ENCODE measurements at regions not wholly inside any gene's neighbourhood (a gene's known extent, or its start where the extent isn't known, plus 50 kb on each side); places are given as distances from the start of the nearest gene placed in this dataset.

DNA sequence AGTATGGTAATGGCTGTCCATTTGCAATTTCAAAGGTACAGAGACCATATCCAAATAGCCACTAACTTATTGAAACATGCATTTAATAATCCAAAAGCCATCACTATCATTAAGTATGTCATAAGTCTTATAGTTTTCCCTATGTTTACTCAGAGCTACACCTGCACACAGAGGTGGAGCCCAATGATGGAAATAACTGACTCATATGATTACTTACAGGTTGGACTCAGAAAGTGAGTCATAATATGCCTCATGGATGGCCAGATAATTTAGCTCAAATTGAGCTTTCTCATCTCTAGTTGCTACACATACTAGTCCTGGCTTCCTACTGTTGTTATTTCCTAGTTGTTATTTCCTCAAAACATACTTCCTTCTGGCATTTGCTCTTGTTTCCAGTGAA is 104.4 kb upstream of the KHDRBS2 start:
- intact Hi-C loops (cut with DNase I; ENCODE audit: low total_unique reads), result no loop called here

DNA sequence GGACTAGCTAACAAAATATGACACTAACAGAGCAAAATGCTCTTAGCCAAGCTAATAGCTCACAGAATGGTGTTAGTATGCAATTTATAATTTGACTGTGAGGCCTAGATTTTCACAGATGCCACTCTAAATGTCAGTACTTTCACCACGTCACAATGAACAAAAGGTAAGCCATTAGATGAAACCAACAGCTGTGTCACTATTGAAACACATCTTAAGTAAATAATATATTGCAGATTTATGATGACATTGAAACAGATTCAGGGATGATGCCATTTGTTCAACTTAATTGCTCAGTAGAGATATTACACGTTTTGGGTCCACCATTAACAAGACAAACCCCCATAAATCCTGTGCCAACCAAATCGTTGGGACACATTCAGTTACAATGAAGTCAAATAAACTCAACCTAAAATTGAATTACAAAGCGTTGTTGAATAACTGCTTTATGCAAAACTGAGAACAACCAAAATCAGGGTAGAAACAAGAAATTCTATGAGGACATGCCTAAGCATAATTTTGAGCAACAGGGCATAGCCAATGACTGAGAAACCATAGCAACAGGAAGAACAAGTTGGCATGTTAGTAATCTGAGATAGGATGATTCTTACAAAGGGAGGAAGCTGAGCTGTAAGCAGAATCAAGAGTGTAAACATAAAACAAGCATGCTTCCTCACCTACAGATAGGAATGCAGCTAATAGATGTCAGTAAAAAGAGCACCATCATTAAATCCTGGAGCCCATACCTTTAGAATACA is 85.6 kb upstream of the KHDRBS2 start:
- no peaks in the 10 kb centered on the region for H3K36me3 ChIP-seq (ENCODE audit: low read depth, missing control alignments)
- H3K9me3 ChIP-seq, result no peaks in the 10 kb centered on the region
- TF ChIP-seq POLR2A (IDR thresholded peaks at IDR 0.05), result no peak
- TF ChIP-seq, protein P1, sequence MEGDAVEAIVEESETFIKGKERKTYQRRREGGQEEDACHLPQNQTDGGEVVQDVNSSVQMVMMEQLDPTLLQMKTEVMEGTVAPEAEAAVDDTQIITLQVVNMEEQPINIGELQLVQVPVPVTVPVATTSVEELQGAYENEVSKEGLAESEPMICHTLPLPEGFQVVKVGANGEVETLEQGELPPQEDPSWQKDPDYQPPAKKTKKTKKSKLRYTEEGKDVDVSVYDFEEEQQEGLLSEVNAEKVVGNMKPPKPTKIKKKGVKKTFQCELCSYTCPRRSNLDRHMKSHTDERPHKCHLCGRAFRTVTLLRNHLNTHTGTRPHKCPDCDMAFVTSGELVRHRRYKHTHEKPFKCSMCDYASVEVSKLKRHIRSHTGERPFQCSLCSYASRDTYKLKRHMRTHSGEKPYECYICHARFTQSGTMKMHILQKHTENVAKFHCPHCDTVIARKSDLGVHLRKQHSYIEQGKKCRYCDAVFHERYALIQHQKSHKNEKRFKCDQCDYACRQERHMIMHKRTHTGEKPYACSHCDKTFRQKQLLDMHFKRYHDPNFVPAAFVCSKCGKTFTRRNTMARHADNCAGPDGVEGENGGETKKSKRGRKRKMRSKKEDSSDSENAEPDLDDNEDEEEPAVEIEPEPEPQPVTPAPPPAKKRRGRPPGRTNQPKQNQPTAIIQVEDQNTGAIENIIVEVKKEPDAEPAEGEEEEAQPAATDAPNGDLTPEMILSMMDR (IDR thresholded peaks at IDR 0.05), result no peak
- no peak for DNase-seq
- H3K4me1 ChIP-seq, result no peaks in the 10 kb centered on the region
- H3K27ac ChIP-seq, result no peak overlapping the region
- WGBS, 2 donors, result 37 to 45% methylated on average over 4 of the region's 4 CpGs
- no peaks in the 10 kb centered on the region for H3K27me3 ChIP-seq
- H3K4me3 ChIP-seq, result no peak overlapping the region
- intact Hi-C loops (cut with DNase I; ENCODE audit: low total_unique reads), result no loop called here

More for the DNA sequence above, 104.4 kb upstream of the KHDRBS2 start:
- no peak overlapping the region for H3K27ac ChIP-seq
- TF ChIP-seq, protein P1 (IDR thresholded peaks at IDR 0.05), result no peak
- no peak for TF ChIP-seq POLR2A (IDR thresholded peaks at IDR 0.05)
- H3K4me3 ChIP-seq, result no peak overlapping the region
- no peaks in the 10 kb centered on the region for H3K9me3 ChIP-seq
- no peak for DNase-seq
- H3K4me1 ChIP-seq, result no peaks in the 10 kb centered on the region
- H3K36me3 ChIP-seq (ENCODE audit: low read depth, missing control alignments), result no peaks in the 10 kb centered on the region
- no peaks in the 10 kb centered on the region for H3K27me3 ChIP-seq

DNA sequence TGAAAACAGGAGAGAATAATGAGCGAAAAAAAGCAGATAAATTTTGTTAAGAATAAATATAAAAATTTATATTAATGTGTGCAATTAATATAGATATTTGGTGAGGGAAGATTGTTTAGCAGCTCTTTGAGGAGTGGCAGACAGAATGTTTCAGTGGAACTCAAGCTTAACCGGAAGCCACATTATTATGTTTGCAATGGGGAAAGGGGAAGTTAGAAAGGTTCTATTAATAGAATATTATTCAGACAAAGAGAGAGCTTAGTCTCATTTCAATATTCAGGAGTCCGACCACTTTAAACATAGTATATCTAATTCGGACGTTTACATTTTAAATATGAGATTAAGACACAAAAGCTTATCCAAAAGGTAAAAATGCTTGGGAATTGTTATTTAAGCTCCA is 81.6 kb upstream of the KHDRBS2 start:
- TF ChIP-seq POLR2A (IDR thresholded peaks at IDR 0.05), result no peak
- TF ChIP-seq, protein P1 (IDR thresholded peaks at IDR 0.05), result no peak
- no peak for DNase-seq
- intact Hi-C loops (cut with DNase I; ENCODE audit: low total_unique reads), result no loop called here
- WGBS, 2 donors, result 63 to 71% methylated on average over 5 of the region's 5 CpGs
- H3K27me3 ChIP-seq, result no peaks in the 10 kb centered on the region
- H3K4me1 ChIP-seq, result no peaks in the 10 kb centered on the region
- H3K9me3 ChIP-seq, result no peaks in the 10 kb centered on the region
- H3K27ac ChIP-seq, result no peak overlapping the region
- no peaks in the 10 kb centered on the region for H3K36me3 ChIP-seq (ENCODE audit: low read depth, missing control alignments)
- no peak overlapping the region for H3K4me3 ChIP-seq

DNA sequence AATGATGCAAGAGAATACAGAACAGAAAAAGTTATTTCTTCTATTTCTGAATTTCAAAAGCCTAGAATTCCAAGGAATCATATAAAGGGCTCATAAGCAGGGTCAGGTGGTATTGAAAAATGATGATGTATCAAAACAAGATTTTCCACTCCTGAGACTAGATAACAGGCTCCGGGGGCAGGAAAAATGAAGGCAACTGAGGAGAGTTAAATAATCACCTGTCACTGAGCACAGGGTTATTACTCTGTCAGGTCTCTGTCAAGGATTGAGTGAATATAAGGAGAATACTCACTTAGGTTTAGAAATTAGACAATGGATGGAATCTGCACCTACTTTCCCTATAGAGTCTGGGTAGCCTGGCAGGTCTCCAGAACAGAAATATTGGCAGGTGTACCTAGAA is 76.1 kb upstream of the KHDRBS2 start:
- intact Hi-C loops (cut with DNase I; ENCODE audit: low total_unique reads), result no loop called here
- 75 to 81% methylated on average over 1 of the region's 1 CpG for WGBS, 2 donors
- H3K27ac ChIP-seq, result no peak overlapping the region

More for the DNA sequence above, 76.1 kb upstream of the KHDRBS2 start:
- no peak for DNase-seq
- H3K36me3 ChIP-seq (ENCODE audit: low read depth, missing control alignments), result no peaks in the 10 kb centered on the region
- H3K4me1 ChIP-seq, result no peaks in the 10 kb centered on the region
- no peaks in the 10 kb centered on the region for H3K27me3 ChIP-seq
- no peak overlapping the region for H3K4me3 ChIP-seq
- no peaks in the 10 kb centered on the region for H3K9me3 ChIP-seq
- TF ChIP-seq POLR2A (IDR thresholded peaks at IDR 0.05), result no peak
- TF ChIP-seq, protein P1 (IDR thresholded peaks at IDR 0.05), result no peak
